ENCODE measurements at regions not wholly inside any gene's neighbourhood (a gene's known extent, or its start where the extent isn't known, plus 50 kb on each side); places are given as distances from the start of the nearest gene placed in this dataset.
"Not testable (repeated sequence)": the region's sequence is repeated elsewhere in the genome, so short reads cannot be mapped to it uniquely, and the experiment has no call there.

DNA sequence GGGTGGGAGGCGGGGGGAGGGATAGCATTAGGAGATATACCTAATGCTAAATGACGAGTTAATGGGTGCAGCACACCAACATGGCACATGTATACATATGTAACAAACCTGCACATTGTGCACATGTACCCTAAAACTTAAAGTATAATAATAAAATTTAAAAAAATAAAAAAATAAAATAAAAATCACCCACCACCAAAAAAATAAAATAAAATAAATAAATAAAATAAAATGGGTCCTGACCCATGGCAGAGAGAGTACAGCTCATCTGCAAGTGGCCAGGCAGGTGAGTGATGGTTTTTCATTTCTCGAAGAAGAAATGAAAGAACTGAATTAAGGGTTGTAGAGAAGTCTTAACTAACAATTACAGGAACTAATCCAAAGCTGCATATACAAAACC is 92.4 kb downstream of the ACAA2 start:
- TF ChIP-seq, protein P1, sequence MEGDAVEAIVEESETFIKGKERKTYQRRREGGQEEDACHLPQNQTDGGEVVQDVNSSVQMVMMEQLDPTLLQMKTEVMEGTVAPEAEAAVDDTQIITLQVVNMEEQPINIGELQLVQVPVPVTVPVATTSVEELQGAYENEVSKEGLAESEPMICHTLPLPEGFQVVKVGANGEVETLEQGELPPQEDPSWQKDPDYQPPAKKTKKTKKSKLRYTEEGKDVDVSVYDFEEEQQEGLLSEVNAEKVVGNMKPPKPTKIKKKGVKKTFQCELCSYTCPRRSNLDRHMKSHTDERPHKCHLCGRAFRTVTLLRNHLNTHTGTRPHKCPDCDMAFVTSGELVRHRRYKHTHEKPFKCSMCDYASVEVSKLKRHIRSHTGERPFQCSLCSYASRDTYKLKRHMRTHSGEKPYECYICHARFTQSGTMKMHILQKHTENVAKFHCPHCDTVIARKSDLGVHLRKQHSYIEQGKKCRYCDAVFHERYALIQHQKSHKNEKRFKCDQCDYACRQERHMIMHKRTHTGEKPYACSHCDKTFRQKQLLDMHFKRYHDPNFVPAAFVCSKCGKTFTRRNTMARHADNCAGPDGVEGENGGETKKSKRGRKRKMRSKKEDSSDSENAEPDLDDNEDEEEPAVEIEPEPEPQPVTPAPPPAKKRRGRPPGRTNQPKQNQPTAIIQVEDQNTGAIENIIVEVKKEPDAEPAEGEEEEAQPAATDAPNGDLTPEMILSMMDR (IDR thresholded peaks at IDR 0.05; ENCODE audit: insufficient read depth, low read length, poor library complexity, severe bottlenecking) = not testable (repeated sequence)
- not testable (repeated sequence) for TF ChIP-seq EZH2phosphoT487 (conservative IDR thresholded peaks at IDR 0.05; ENCODE audit: low read length)

All from SU-DHL-6 (cell line).